ENCODE measurements at regions not wholly inside any gene's neighbourhood (a gene's known extent, or its start where the extent isn't known, plus 50 kb on each side); places are given as distances from the start of the nearest gene placed in this dataset.
"Not testable (repeated sequence)": the region's sequence is repeated elsewhere in the genome, so short reads cannot be mapped to it uniquely, and the experiment has no call there.

DNA sequence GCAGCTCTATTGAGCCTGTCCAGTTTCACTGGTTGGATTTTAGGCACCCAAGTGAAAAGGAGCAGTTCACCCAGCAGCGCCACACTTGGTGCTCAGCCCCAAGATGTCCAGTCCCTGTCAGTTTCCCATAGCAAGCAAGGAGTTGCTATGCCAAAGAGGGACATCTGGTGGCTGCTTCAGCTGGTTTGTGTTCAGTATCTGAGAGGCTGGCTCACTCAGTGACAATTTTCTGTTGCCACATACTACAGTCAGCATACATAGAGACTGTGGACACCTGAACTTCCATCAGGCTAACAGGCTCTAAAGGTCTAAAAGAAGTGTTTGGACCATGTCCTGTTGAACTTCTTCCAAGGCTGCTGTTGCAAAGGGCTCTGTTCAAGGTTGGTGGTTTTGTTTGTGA lies 453.9 kb downstream of the RPIA start:
- not testable (repeated sequence) for DNase-seq (ENCODE audit: low read depth, low spot score)

DNA sequence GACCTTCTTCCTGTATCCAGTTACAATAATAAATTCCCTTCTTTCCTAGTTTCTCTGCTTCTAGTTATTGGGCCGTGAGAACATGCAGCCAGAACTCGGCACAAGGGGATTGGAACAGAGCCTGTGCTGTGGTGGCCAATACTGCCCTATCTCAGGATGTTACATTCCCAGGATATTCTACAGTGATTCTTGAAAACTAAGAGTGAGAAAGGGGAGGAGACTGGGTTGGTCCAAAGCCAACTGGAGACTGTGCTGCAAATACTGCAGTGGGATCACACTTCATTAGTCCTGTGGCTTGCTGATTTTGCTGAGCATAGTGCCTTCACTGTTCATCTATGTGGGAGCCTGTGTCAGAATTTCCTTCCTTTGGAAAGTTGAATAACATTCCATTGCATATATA lies 456.8 kb downstream of the RPIA start:
- not testable (repeated sequence) for DNase-seq (ENCODE audit: low read depth, low spot score)

DNA sequence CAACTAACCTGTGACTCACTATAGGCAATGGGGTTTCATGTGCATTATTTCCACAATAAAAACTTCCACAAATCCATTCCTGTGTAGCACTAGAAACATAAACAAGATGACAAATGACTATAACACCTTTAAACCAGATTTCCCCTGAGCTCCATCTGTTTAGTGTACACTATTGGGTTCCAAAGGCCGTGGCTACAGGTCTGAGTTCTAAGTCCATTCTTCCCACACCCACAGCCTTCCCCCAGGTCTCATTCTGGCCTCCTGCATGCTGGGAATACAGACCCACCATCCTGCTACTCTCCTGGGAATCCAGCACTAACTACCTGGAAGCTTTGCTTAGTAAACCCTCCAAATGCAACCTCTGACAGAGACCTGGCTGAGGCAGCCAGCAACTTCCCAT lies 460.2 kb downstream of the RPIA start:
- not testable (repeated sequence) for DNase-seq (ENCODE audit: low read depth, low spot score)

DNA sequence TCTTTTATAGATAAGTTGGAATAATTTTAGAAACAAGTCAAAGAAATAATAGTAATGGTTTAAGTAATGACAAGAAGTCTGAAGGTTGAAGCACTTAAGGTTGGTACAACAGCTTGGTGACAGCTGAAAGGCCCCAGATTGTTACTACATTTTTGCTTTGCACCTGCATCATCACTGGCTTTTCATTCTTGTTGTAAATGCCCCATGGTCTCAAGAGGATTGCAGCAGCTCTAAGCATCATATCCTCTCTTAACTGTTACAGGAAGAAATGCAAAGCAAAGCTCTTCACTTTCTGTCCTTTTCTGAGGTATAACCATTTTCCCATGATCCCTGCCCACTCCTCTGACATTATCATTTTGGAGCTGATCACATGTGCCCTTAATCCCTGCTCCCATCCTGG lies 461.0 kb downstream of the RPIA start:
- not testable (repeated sequence) for DNase-seq (ENCODE audit: low read depth, low spot score)

DNA sequence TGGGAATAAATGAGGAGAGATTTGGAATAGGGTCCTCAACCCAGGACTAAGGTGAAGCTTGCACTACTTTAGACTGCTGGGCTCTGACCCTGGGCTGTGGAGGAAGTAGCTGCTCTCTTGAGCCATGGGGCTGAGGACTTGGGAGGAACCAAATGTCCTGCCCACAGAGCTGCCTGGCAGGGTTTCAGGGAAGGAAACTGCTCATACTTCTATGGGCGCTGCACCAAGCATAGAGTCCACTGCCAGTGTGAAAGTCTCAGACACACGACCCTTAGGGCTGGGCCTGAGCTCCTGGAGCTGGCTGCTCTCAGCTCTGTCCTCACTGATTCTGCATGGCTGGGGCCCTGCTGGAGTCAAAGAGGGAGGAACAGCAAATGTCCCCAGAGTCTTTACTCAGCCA lies 461.7 kb downstream of the RPIA start:
- not testable (repeated sequence) for DNase-seq (ENCODE audit: low read depth, low spot score)

DNA sequence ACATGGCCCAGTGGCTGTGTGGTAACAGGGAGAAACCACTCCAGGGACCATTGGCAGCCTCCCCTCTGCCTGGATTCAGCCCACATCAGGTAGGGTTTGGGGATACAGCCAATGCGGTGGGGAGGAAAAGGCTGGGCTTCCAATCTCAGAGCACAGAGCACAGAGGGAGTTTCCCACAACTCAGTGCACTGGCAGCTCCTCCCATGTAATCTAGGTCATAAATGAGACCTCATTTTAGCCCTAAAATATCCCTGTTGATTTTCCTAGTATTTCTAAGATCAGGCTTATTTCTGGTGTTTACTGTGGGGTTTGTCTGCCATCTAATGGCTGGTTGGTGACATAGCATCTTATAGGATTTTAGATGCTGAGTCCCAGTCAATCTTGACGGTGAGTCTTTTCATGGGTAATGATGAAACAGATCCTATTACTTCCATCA lies 462.8 kb downstream of the RPIA start:
- not testable (repeated sequence) for DNase-seq (ENCODE audit: low read depth, low spot score)

DNA sequence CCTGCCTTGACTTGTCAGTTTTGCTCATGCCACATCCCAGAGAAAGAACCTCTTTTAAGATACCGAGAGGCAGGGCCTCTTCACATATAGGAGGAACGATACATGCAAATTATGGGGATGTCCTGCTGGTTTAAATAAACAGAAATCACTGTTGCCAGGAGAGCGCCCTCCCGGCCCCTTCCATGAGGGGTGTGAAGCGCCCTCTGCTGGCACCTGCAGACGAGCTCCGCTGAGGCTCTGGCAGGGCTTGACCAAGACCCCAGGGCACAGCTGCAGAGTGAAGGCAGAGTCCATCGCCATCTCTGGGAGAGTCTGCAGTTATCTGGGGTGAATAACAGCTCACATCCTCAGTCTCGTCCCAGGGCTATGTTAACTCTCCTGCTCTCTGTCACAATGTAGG lies 468.8 kb downstream of the RPIA start:
- not testable (repeated sequence) for DNase-seq (ENCODE audit: low read depth, low spot score)

DNA sequence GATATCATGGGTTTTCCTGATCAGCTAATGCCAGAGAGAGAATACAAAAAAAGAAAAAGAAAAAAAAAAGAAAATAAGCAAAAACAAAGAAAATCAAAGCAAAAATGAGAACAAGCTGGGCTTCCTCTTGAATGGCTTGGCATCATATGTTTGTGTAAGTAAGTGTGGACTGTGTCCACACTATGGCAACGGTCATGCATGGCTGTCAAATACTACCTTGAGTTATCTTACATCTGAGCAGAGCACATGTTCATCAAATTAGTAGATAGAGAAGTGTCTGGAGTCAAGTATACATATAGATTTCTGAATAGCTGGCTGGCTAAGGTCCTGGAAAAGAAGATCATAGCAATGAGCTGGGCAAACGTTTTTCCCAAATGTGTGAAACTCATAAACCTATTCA lies 470.2 kb downstream of the RPIA start:
- DNase-seq (ENCODE audit: low read depth, low spot score): not testable (repeated sequence)

DNA sequence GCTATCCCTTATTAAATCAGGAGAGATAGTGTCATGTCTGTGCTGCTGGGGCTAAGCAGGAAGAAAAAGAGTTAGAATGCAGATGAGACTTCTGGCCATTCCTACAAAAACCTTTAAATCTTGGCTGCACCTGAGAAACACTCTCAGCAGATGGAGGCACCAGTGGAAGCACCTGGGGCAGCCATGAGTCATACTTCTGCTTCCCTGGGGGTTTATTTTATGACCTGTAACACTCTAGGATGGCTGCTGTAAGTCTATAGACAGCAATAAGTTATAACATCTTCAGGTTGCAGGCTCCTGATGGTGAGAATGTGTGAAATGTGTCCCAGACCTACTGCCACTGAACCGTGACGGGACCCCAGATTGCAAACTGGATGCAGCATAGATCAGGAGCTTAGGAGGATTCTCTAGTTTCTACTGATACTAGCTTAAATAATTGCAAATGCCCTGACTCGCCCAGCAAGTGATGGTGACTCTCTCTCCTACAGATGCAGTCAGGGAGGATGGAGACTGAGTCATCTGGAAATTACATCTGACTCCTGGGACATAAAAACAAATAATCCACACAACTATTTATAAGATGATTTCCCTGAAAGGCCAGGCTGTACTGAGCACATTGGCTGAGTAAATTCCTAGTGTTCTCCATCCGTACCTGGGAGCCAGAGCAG lies 479.2 kb downstream of the RPIA start:
- DNase-seq (ENCODE audit: low read depth, low spot score): not testable (repeated sequence)

DNA sequence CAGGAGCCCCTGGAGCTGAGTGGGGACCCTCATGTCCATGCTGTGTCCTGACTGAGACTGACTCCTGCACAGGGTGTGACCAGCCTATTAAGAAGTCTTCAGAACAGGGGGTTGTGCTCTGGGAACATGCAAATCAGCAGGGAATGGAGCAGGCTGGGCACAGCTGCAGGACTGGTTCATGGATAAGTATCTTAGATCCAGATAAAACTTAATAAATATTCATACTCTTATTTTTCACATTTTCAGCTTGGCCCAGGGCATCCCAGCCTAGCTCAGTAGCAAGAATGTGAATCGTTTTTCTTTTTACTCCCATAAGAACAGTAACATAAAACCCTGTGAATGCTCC lies 479.7 kb downstream of the RPIA start:
- DNase-seq (ENCODE audit: low read depth, low spot score): not testable (repeated sequence)

DNA sequence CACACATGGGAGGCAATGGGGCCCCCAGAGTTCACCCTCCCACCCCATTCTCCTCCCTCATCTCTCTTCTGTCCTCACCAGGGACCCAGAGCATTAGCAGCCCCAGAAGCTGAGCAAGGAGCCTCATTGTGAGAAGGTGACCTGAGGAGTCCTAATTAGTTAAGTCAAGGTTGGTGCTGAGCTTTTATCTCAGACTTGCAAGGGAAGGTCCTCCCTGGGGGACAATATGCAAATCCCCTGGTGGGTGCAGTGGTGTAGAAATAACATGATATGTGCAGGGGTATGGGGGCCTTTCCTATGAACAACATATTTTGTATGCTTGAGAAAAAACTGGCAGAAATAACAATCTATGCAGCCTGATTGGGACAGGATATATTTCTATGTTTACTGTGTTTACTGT lies 485.5 kb downstream of the RPIA start:
- not testable (repeated sequence) for DNase-seq (ENCODE audit: low read depth, low spot score)

DNA sequence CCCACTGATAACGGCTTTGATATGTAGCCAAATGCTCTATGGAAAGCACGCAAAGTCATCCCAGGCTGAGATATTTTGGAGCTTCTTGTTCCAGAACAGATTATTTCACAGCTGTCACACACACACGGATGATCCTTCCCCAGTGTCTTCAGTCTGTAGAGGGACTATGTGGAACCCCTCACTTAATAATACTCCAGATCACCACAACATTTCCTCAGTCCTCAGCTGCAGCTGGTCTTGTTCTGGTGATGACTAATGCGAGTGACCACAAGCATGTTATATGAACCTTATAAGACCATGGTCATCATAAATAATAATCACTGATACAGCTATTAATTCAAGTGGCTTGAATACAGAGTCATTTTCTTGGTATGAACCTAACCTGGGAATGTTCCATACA lies 490.7 kb downstream of the RPIA start:
- DNase-seq (ENCODE audit: low read depth, low spot score): not testable (repeated sequence)

DNA sequence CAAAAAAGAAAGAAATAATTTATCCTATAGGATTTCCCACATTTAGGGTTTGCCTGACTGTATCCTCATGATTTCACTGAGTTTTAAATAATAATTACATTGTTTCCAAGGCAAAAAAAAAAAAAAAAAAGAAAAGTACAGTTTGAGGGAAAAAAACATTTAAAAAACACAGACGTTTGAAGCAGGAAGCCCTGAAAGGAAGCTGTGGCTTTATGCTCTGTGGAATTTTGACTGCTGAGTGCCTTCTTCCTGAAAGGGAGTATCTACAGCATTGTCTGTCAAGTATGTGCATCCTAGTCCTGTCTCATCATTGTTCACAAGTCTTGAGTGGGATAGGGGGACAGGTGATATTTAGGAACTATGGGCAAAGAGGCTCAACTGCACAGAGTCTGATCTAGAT lies 493.3 kb downstream of the RPIA start:
- DNase-seq (ENCODE audit: low read depth, low spot score): not testable (repeated sequence)

DNA sequence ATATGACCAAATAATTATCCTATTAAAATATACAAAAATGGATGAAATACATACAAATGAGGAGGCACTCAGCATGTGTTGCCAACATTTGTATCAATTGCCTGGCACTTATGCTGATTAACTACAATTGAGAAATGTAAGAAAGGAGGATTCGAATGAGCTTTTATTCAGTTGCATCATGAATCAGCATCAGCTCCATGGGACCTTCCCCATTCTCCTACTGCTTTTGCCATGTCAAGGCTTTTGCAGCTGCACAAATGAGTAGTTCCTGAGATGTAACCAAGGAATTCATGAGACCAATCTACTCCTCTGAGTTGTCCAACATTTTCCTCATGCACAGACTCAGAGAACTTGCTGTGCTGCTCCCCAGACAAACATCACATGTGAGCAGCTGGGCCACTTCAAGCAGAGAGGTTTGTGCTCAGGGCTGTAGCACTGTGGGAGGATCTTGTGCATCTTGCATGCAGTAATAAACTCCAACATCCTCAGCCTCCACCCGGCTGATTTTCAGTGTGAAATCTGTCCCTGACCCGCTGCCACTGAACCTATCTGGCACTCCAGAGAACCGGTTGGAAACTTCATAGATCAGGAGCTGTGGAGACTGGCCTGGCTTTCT lies 504.3 kb downstream of the RPIA start:
- not testable (repeated sequence) for DNase-seq (ENCODE audit: low read depth, low spot score)

DNA sequence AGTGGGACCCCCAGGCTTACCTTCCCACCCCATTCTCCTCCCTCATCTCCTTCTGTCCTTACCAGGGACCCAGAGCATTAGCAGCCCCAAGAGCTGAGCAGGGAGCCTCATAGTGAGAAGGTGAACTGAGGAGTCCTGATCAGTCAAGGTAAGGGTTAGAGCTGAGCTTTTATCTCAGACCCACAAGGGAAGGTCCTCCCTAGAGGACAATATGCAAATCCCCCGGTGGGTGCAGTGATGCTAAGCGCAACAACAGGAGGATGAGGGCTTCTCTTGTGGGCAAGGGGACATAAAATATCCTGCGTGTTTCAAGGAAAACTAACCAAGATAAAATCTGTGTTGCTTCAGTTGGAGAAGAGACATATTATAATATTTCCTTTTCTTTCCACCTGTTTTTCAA lies 505.2 kb downstream of the RPIA start:
- DNase-seq (ENCODE audit: low read depth, low spot score): not testable (repeated sequence)

DNA sequence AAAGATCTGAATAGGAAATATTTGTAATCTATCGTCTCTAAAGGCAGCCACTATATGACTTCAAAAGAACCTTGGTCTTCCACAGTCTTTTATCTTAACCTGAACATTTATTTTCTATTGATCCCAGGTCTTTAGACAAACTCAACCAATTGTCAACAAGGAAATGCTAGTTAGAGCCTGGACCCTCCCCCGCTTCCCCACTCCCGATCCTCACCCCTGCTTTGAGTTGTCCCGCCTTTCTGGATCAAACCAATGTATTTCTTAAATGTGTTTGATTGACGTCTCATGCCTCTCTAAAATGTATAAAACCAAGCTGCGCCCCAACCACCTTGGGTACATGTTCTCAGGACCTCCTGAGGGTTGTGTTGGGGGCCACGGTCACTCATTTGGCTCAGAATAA lies 506.6 kb downstream of the RPIA start:
- DNase-seq (ENCODE audit: low read depth, low spot score): not testable (repeated sequence)

DNA sequence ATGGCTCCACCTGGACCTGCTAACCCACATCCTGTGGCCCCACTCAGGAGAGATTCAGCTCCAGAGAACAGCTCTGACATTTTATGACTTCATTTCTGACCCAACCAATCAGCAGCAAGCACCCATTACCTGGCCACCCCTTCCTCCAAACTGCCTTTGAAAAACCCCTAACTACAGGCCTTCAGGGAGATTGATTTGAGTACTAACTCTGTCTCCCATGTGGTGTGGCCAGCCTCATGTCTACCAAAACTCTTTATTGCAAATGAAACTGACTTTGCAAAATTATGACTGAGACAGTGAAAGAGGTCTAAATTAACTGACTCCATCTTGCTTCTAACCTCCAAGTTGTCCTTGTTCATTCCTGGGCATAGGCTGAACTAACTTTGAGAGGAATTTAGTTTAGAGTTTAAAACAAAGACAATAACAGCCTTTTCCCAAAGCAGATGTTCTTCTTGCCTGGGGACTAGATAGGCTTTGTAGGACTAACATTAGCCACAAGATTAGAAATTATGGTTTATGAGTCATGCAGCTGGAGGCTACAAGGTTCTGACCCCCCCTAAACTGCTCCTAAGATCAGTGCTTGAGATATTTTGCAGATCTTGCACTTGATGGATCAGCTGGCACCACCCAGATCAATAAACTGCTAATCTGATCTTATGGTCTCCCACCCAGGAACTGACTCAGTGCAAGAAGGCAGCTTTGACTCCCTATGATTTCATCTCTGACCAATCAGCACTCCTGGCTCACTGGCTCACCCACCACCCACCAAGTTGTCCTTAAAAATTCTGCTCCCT lies 508.2 kb downstream of the RPIA start:
- DNase-seq (ENCODE audit: low read depth, low spot score): not testable (repeated sequence)

DNA sequence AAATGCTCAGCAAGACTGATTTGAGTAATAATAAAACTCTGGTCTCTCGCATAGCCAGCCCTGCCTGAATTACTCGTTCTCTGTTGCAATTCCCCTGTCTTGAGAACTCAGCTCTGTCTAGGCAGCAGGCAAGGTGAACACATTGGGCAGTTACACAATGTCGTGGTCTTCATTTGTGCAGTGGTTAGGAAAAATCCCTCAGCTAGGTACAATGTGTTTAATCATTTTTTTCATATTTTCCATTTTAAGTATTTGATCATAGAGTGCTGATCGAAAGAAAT lies 508.7 kb downstream of the RPIA start:
- not testable (repeated sequence) for DNase-seq (ENCODE audit: low read depth, low spot score)

DNA sequence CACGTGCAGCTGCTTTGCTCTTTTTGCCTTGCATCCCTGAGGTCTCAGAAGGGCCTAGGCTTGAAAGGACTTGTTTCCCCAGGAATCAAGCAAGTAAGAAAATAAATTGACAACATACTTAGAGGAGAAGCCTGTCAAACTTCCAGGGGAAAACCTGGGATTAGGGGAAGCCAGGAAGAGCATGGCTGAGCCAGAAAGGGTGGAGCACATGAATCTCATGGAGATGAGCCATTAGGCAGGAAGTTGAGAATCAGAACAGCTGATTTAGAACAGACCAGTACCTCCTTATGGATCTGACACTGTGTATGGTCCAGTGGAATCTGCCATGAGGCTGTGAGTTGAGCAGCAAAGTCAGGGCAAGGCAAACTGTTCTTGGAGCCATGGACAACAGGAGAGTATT lies 511.0 kb downstream of the RPIA start:
- not testable (repeated sequence) for DNase-seq (ENCODE audit: low read depth, low spot score)

DNA sequence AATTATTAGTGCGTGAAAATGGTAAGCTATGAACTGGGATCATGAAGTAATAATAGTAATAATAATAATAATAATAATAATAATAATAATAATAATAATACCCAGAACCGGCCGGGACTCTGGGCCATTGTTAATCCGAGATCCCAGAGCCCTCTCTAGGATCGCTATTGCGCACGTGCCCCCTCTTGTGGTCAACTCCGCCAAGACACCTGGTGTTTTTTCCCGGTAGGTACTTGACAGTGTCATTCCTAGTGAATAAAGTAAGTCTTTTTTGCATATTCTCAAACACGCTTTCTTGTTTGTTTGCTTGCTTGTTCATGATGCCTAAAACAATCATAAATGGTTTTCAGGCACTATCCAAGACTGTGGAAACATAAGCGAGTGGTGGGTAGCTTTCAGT lies 513.7 kb downstream of the RPIA start:
- not testable (repeated sequence) for DNase-seq (ENCODE audit: low read depth, low spot score)

DNA sequence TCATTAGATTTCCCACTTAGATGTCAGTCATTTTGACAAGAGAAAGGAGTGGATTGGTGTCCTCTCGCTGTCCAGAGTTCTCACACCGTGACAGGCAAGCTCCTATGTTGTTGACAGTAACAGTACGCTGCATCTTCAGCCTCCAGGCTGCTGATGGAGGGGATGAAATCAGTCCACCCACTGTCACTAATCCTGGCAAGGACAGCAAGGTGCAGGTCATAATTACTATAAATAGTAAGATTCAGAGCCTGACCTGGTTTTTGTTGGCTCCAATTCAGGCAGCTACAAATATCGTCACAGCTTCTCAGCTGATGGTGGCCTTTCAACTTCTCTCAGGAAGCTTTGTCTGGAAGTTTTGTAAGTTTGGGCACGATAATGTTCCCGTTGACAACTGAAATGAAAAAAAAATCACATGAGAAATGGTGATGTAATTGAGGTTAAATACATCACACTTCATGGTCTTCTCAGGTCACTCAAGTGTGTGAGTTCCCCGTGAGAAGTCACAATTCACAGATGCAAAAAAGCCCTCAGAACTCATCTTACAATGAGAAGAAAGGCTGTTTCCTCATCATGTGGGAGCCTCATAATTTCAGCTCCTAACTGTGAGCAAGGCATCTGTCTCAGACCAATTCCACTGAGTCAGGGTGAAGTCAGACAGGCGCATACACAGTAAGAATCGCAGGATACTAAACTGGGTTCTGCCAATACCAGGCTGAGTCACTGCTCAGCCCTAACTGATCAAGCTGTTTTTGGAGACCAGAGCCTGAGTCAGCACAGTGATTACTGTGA lies 516.9 kb downstream of the RPIA start:
- DNase-seq (ENCODE audit: low read depth, low spot score): not testable (repeated sequence)

DNA sequence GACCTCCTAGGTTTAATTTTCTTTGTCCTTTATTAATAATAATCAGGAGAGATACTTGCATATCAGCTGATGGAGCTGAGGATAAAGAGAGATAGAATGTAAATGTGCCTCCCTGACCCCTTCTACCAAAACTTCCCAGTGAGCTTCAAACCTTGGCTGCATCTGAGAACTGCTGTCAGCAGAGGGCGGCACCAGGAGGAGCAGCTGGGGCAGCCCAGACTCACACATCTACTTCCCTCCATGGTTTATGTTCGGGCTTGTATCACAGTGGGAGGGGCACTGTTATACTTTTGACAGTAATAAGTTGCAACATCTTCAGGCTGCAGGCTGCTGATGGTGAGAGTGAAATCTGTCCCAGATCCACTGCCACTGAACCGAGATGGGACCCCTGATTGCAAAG lies 521.7 kb downstream of the RPIA start:
- DNase-seq (ENCODE audit: low read depth, low spot score): not testable (repeated sequence)
